SK-N-SH (cell line): ENCODE measurements at regions not wholly inside any gene's neighbourhood (a gene's known extent, or its start where the extent isn't known, plus 50 kb on each side); places are given as distances from the start of the nearest gene placed in this dataset.

Experiments used
- CTCF ChIA-PET: fragments of 300-600, 350-600 bp; formaldehyde crosslinking; extraction: SDS; loops from one replicate; lab custom pipeline; 2021; lab: Yijun Ruan, JAX
- POLR2A ChIA-PET: fragments of 350-600 bp; sonication (Branson Sonifier 250); formaldehyde crosslinking; extraction: SDS; loops from one replicate; lab custom pipeline; 2020; ENCODE audit warnings: antibody characterized with exemption, inconsistent platforms; lab: Yijun Ruan, JAX
- DNase-seq: peaks from one replicate; pipeline ENCODE4 v3.0.0; 2012
- H2AFZ ChIP-seq: fragments of 200-600 bp; sonication (generic); 2 replicates; pipeline ENCODE4 v1.8.1; 2016; ENCODE audit warnings: antibody characterized with exemption, mild to moderate bottlenecking, low read depth
- H3F3A ChIP-seq: fragments of 200-600 bp; sonication (generic); replicated peaks from 2 replicates; pipeline ENCODE3; 2016; ENCODE audit warnings: antibody characterized with exemption, mild to moderate bottlenecking; ENCODE audit not compliant: insufficient read depth
- H3K27ac ChIP-seq, 2 experiments: fragments of 200-500 bp in 1 of 2; fragments of 200-600 bp in 1 of 2; sonication (Bioruptor generic) in 1 of 2; sonication (generic), shearing (Covaris generic) in 1 of 2; 2 replicates each; pipeline versions ENCODE4 v1.5.1 to v1.6.1; 2014 to 2016; ENCODE audit warnings: low read depth in 2 of 2, inconsistent platforms in 1 of 2, low read length in 1 of 2, mild to moderate bottlenecking in 1 of 2, mixed read lengths in 1 of 2
- H3K27me3 ChIP-seq: fragments of 200-600 bp; sonication (generic), shearing (Covaris generic); 2 replicates; pipeline ENCODE4 v1.6.1; 2016; ENCODE audit warnings: mixed run types; ENCODE audit not compliant: insufficient read depth
- H3K36me3 ChIP-seq, 2 experiments: fragments of 200-500 bp in 1 of 2; fragments of 200-600 bp in 1 of 2; sonication (Bioruptor generic) in 1 of 2; sonication (generic) in 1 of 2; replicated peaks in 1 of 2; 2 replicates each; pipeline versions ENCODE3 to v1.5.1; 2014 to 2016; ENCODE audit warnings: low read length in 1 of 2, mild to moderate bottlenecking in 1 of 2; ENCODE audit not compliant: insufficient read depth in 2 of 2, control insufficient read depth in 1 of 2
- H3K4me1 ChIP-seq, 2 experiments: fragments of 200-500 bp in 1 of 2; fragments of 200-600 bp in 1 of 2; sonication (Bioruptor generic) in 1 of 2; sonication (generic), shearing (Covaris generic) in 1 of 2; 2 replicates each; pipeline versions ENCODE4 v1.5.1 to v1.6.1; 2014 to 2016; ENCODE audit warnings: low read depth in 1 of 2, low read length in 1 of 2, mixed run types in 1 of 2; ENCODE audit not compliant: insufficient read depth in 2 of 2, control insufficient read depth in 1 of 2
- H3K4me2 ChIP-seq: fragments of 200-600 bp; sonication (generic), shearing (Covaris generic); 2 replicates; pipeline ENCODE4 v1.6.1; 2017; ENCODE audit warnings: mixed run types
- H3K4me3 ChIP-seq, 2 experiments: fragments of 200-500 bp in 1 of 2; fragments of 200-600 bp in 1 of 2; sonication (Bioruptor generic) in 1 of 2; sonication (generic), shearing (Covaris generic) in 1 of 2; 2 replicates each; pipeline versions ENCODE4 v1.5.1 to v1.8.1; 2014 to 2016; ENCODE audit warnings: low read depth in 2 of 2, inconsistent platforms in 1 of 2, low read length in 1 of 2, mild to moderate bottlenecking in 1 of 2, mixed read lengths in 1 of 2, moderate library complexity in 1 of 2
- H3K79me2 ChIP-seq: fragments of 200-600 bp; sonication (generic); 2 replicates; pipeline ENCODE4 v1.8.1; 2017; ENCODE audit warnings: mild to moderate bottlenecking; ENCODE audit not compliant: insufficient read depth
- H3K9ac ChIP-seq: fragments of 200-600 bp; sonication (generic); 2 replicates; pipeline ENCODE4 v1.6.1; 2017; ENCODE audit warnings: mixed run types
- H3K9me2 ChIP-seq: fragments of 200-600 bp; sonication (generic); 2 replicates; pipeline ENCODE4 v1.6.1; 2017; ENCODE audit warnings: mixed run types
- H3K9me3 ChIP-seq: fragments of 200-600 bp; sonication (generic); 2 replicates; pipeline ENCODE4 v1.6.1; 2017; ENCODE audit warnings: mixed run types, mild to moderate bottlenecking, moderate library complexity
- H4K20me1 ChIP-seq: fragments of 200-600 bp; sonication (generic); 2 replicates; pipeline ENCODE4 v1.6.1; 2017; ENCODE audit warnings: mild to moderate bottlenecking, mixed run types; ENCODE audit not compliant: insufficient read depth
- ELF1 ChIP-seq: IDR thresholded peaks from 2 replicates; pipeline ENCODE4 v1.4.0; 2012
- EP300 ChIP-seq, 2 experiments: IDR thresholded peaks; 2 replicates each; pipeline versions ENCODE4 v1.4.0 to v1.6.1; 2012; ENCODE audit warnings: borderline replicate concordance in 1 of 2, low read depth in 1 of 2, low read length in 1 of 2
- EZH2phosphoT487 ChIP-seq: fragments of 200-600 bp; sonication (generic); IDR thresholded peaks from 2 replicates; pipeline ENCODE4 v1.6.1; 2017; ENCODE audit warnings: low read depth, mixed run types, mild to moderate bottlenecking, antibody characterized with exemption, moderate library complexity, borderline replicate concordance
- FOSL2 ChIP-seq: IDR thresholded peaks from 2 replicates; pipeline ENCODE4 v1.4.0; 2012; ENCODE audit warnings: low read depth, mild to moderate bottlenecking, moderate library complexity, borderline replicate concordance
- FOXJ3 ChIP-seq: sonication (generic); formaldehyde crosslinking; IDR thresholded peaks from 2 replicates; pipeline ENCODE4 v1.5.1; 2020; ENCODE audit warnings: mild to moderate bottlenecking, missing genetic modification reagents
- FOXM1 ChIP-seq: IDR thresholded peaks from 2 replicates; pipeline ENCODE4 v1.4.0; 2012; ENCODE audit warnings: low read depth, mild to moderate bottlenecking
- GABPA ChIP-seq: IDR thresholded peaks from 2 replicates; pipeline ENCODE4 v1.4.0; 2012; ENCODE audit warnings: low read depth, mild to moderate bottlenecking
- GATA2 ChIP-seq: sonication (generic); formaldehyde crosslinking; IDR thresholded peaks from 2 replicates; pipeline ENCODE4 v1.5.0; 2020; ENCODE audit warnings: mild to moderate bottlenecking, missing genetic modification reagents
- JUND ChIP-seq: IDR thresholded peaks from 2 replicates; pipeline ENCODE4 v1.4.0; 2012
- MXI1 ChIP-seq: IDR thresholded peaks from 2 replicates; pipeline ENCODE4 v1.6.1; 2012; ENCODE audit warnings: mild to moderate bottlenecking, low read depth, low read length, improper control_type of control experiment
- NRF1 ChIP-seq: IDR thresholded peaks from 2 replicates; pipeline ENCODE4 v1.6.1; 2012; ENCODE audit warnings: low read depth, mild to moderate bottlenecking, low read length
- RCOR1 ChIP-seq: fragments of 150-350 bp; IDR thresholded peaks from 2 replicates; pipeline ENCODE4 v1.6.1; 2017; ENCODE audit warnings: antibody characterized with exemption, low read length
- SMC3 ChIP-seq: IDR thresholded peaks from 2 replicates; pipeline ENCODE4 v1.6.1; 2012; ENCODE audit warnings: low read depth, low read length, improper control_type of control experiment
- YY1 ChIP-seq: IDR thresholded peaks from 2 replicates; pipeline ENCODE4 v1.4.0; 2012; ENCODE audit warnings: low read depth, mild to moderate bottlenecking
- WGBS: methylation state at CpG from one replicate; pipeline ENCODE4 v1.1.6; 2017; ENCODE audit warnings: low lambda C conversion rate; 5-methylcytosine and 5-hydroxymethylcytosine counted together
- TF ChIP-seq, protein P1 (sequence below): IDR thresholded peaks from 2 replicates; pipeline ENCODE4 v1.4.0; 2012; ENCODE audit warnings: low read depth, borderline replicate concordance
- TF ChIP-seq, protein P2 (sequence below): fragments of 150-350 bp; IDR thresholded peaks from 2 replicates; pipeline ENCODE4 v1.6.1; 2017; ENCODE audit warnings: antibody characterized with exemption, low read length, low read depth, borderline replicate concordance
- TF ChIP-seq, protein P3 (sequence below): IDR thresholded peaks from 2 replicates; pipeline ENCODE4 v1.4.0; 2012; ENCODE audit warnings: low read depth
- TF ChIP-seq, protein P4 (sequence below): IDR thresholded peaks from 2 replicates; pipeline ENCODE4 v1.4.0; 2012; ENCODE audit warnings: low read depth, borderline replicate concordance
- TF ChIP-seq, protein P5 (sequence below): IDR thresholded peaks from 2 replicates; pipeline ENCODE4; 2012

DNA sequence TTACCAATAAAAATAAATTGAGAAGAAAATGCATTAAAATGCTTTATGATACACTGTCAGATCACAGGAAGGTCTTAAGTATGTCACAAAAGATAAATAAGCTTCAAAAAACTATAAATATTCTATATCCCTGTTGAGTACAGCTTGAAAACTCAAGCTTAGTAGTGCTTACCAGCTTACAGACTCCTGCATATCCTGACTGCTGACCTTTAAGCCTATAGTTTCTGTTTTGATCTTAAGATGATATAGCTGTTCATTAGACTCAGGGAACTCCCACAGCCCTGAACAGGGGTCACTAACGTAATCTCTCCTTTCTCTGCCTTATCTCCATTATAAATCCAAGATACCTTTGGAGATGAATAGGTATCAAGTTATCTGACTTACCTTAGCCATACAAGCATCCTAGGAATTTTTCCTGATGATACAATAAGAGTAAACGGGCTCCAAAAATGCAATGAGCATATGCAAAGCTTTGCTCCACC lies 93.7 kb upstream of the RBBP8 start:
- Histone ChIP-seq H3K9me2 (no peaks in the 10 kb centered on the region), H3K4me2 (no peak overlapping the region), H4K20me1 (no peaks in the 10 kb centered on the region), H3K27ac (no peak overlapping the region), H3K27me3 (no peaks in the 10 kb centered on the region), H3F3A (no peaks in the 10 kb centered on the region), H3K9ac (no peak overlapping the region), H3K79me2 (no peaks in the 10 kb centered on the region), H3K36me3 (no peaks in the 10 kb centered on the region), H3K4me3 (no peak overlapping the region), H3K4me1 (no peaks in the 10 kb centered on the region; a peak in 1 of 4 replicates), H3K9me3 (no peaks in the 10 kb centered on the region), H2AFZ (no peak overlapping the region)
- DNase-seq, result no peak
- 56% methylated on average over 2 of the region's 2 CpGs for WGBS
- POLR2A ChIA-PET, result interaction anchor here (0.6 kb wide), 1 partner anchor 8 kb away, joined by 3 read pairs; no protein-coding TSS in a partner anchor
- CTCF ChIA-PET, result interaction anchor here (1.3 to 3.2 kb wide), 3 partner anchors 23 to 572 kb away, joined by 3 to 13 read pairs (median 3); no protein-coding TSS in a partner anchor
- TF ChIP-seq MXI1, result no peak
- TF ChIP-seq GATA2, result no peak
- no peak for TF ChIP-seq FOXM1
- TF ChIP-seq, protein P1, sequence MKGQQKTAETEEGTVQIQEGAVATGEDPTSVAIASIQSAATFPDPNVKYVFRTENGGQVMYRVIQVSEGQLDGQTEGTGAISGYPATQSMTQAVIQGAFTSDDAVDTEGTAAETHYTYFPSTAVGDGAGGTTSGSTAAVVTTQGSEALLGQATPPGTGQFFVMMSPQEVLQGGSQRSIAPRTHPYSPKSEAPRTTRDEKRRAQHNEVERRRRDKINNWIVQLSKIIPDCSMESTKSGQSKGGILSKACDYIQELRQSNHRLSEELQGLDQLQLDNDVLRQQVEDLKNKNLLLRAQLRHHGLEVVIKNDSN, result no peak
- no peak for TF ChIP-seq EZH2phosphoT487
- TF ChIP-seq, protein P2, sequence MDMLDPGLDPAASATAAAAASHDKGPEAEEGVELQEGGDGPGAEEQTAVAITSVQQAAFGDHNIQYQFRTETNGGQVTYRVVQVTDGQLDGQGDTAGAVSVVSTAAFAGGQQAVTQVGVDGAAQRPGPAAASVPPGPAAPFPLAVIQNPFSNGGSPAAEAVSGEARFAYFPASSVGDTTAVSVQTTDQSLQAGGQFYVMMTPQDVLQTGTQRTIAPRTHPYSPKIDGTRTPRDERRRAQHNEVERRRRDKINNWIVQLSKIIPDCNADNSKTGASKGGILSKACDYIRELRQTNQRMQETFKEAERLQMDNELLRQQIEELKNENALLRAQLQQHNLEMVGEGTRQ, result no peak
- no peak for TF ChIP-seq FOSL2
- TF ChIP-seq SMC3, result no peak
- TF ChIP-seq, protein P3, sequence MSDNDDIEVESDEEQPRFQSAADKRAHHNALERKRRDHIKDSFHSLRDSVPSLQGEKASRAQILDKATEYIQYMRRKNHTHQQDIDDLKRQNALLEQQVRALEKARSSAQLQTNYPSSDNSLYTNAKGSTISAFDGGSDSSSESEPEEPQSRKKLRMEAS, result no peak
- no peak for TF ChIP-seq YY1
- no peak for TF ChIP-seq ELF1
- TF ChIP-seq FOXJ3 (CRISPR knock-in tag), result no peak

DNA sequence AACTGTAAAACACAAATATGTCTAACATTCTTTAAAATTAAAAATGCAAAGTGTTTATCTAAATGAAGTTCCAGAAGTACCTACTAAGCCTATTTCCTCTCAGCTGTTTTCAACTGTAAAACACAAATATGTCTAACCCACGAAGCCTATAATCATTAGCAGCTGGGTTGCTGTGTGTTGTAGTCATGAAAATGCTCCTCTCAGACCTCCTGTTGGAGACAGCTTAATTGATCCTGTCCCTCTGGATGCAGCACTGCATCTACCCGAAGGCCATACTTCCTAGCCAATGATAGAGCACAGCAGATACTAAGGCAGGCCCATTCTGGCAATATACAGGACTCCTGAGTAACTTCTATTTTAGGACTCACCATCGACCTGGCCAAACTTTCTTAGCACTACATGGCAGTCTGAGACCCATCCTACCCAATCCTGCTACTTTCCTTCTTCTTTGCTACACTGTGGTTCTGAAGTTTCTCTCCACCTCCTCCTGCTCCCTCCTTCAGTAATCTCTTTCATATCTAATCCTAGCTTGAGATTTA lies 92.5 kb upstream of the RBBP8 start:
- DNase-seq, result no peak
- no peaks in the 10 kb centered on the region for H3K9me2 ChIP-seq
- CTCF ChIA-PET, result interaction anchor here (1.3 to 3.2 kb wide), 3 partner anchors 24 to 142 kb away, joined by 3 to 13 read pairs (median 5); no protein-coding TSS in a partner anchor
- no peaks in the 10 kb centered on the region; a peak in 1 of 4 replicates for H3K4me1 ChIP-seq
- H3K9me3 ChIP-seq, result no peaks in the 10 kb centered on the region
- H3K79me2 ChIP-seq, result no peaks in the 10 kb centered on the region
- no peak overlapping the region for H3K27ac ChIP-seq
- 20% methylated on average over 3 of the region's 3 CpGs for WGBS
- H3K27me3 ChIP-seq, result no peaks in the 10 kb centered on the region
- no peak overlapping the region for H3K4me3 ChIP-seq
- no peaks in the 10 kb centered on the region for H4K20me1 ChIP-seq
- TF ChIP-seq FOXJ3 (CRISPR knock-in tag), result no peak
- TF ChIP-seq EZH2phosphoT487, result no peak
- TF ChIP-seq GABPA, result no peak
- TF ChIP-seq NRF1, result no peak
- TF ChIP-seq, protein P4, sequence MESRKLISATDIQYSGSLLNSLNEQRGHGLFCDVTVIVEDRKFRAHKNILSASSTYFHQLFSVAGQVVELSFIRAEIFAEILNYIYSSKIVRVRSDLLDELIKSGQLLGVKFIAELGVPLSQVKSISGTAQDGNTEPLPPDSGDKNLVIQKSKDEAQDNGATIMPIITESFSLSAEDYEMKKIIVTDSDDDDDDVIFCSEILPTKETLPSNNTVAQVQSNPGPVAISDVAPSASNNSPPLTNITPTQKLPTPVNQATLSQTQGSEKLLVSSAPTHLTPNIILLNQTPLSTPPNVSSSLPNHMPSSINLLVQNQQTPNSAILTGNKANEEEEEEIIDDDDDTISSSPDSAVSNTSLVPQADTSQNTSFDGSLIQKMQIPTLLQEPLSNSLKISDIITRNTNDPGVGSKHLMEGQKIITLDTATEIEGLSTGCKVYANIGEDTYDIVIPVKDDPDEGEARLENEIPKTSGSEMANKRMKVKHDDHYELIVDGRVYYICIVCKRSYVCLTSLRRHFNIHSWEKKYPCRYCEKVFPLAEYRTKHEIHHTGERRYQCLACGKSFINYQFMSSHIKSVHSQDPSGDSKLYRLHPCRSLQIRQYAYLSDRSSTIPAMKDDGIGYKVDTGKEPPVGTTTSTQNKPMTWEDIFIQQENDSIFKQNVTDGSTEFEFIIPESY, result no peak
- no peak for TF ChIP-seq RCOR1
- TF ChIP-seq JUND, result no peak
- TF ChIP-seq, protein P5, sequence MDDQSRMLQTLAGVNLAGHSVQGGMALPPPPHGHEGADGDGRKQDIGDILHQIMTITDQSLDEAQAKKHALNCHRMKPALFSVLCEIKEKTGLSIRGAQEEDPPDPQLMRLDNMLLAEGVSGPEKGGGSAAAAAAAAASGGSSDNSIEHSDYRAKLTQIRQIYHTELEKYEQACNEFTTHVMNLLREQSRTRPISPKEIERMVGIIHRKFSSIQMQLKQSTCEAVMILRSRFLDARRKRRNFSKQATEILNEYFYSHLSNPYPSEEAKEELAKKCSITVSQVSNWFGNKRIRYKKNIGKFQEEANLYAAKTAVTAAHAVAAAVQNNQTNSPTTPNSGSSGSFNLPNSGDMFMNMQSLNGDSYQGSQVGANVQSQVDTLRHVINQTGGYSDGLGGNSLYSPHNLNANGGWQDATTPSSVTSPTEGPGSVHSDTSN, result no peak
- TF ChIP-seq EP300 (IDR thresholded peaks at IDR 0.05; ENCODE audit: borderline replicate concordance in 1 of 2, low read depth in 1 of 2, low read length in 1 of 2), result no peak
- TF ChIP-seq, all 33 proteins: peak for 0
- Histone ChIP-seq H3K4me2 (no peak overlapping the region), H3K36me3 (no peaks in the 10 kb centered on the region), H3F3A (no peaks in the 10 kb centered on the region), H3K9ac (no peak overlapping the region), H2AFZ (no peak overlapping the region)
- POLR2A ChIA-PET, result no interaction called here
